ENCODE measurements at regions not wholly inside any gene's neighbourhood (a gene's known extent, or its start where the extent isn't known, plus 50 kb on each side); places are given as distances from the start of the nearest gene placed in this dataset.

DNA sequence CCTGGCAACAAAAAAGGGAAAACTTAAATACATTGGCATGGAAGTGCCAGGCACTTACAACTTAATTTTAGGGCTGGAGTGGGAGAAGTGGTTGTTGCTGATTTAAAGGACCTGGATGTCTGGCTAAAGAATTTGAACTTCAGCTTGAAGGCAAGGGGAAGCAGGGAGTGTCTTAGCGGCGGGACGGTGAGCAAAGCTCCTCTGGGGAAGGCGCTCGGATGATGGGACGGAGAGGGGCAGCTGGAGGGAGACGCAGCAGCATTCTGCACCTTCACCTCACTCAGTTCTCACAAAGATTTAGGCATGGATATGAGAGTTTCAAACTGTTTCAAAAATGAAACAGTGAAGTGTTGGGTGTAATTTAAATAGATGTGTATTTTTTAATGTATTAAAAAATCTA, 967.1 kb downstream of the BRD1 start:
- Histone ChIP-seq H3K27ac (ENCODE audit: low read length) (no peak overlapping the region), H3K9me3 (ENCODE audit: control insufficient read depth, insufficient read depth, low read depth, low read length) (no peaks in the 10 kb centered on the region), H3K36me3 (ENCODE audit: control insufficient read depth, insufficient read depth, low read length) (no peaks in the 10 kb centered on the region), H3K27me3 (ENCODE audit: control insufficient read depth, insufficient read depth, low read length) (peaks cover 2% of the 10 kb centered on the region; the same call in 1 of the 2 replicates), H3K4me3 (ENCODE audit: low read depth in 2 of 2, low read length in 2 of 2) (no peak overlapping the region), H3K4me1 (ENCODE audit: control insufficient read depth, insufficient read depth, low read length) (no peaks in the 10 kb centered on the region)
- POLR2A ChIA-PET = no interaction called here
- intact Hi-C loops (cut with micrococcal nuclease; ENCODE audit: unreplicated experiment) = no loop called here
- in situ Hi-C loops (cut with HindIII; ENCODE audit: low pct_unique_long_range_greater_than_20kb, low sequenced_read_pairs) = no loop called here
- TF ChIP-seq POLR2AphosphoS5 (IDR thresholded peaks at IDR 0.05; ENCODE audit: low read depth, low read length) (no peak), TCF7L2 (IDR thresholded peaks at IDR 0.05; ENCODE audit: low read depth, low read length) (no peak), SIN3A (IDR thresholded peaks at IDR 0.05; ENCODE audit: borderline replicate concordance, insufficient read depth, low read depth, low read length) (no peak)
- TF ChIP-seq, protein P1, sequence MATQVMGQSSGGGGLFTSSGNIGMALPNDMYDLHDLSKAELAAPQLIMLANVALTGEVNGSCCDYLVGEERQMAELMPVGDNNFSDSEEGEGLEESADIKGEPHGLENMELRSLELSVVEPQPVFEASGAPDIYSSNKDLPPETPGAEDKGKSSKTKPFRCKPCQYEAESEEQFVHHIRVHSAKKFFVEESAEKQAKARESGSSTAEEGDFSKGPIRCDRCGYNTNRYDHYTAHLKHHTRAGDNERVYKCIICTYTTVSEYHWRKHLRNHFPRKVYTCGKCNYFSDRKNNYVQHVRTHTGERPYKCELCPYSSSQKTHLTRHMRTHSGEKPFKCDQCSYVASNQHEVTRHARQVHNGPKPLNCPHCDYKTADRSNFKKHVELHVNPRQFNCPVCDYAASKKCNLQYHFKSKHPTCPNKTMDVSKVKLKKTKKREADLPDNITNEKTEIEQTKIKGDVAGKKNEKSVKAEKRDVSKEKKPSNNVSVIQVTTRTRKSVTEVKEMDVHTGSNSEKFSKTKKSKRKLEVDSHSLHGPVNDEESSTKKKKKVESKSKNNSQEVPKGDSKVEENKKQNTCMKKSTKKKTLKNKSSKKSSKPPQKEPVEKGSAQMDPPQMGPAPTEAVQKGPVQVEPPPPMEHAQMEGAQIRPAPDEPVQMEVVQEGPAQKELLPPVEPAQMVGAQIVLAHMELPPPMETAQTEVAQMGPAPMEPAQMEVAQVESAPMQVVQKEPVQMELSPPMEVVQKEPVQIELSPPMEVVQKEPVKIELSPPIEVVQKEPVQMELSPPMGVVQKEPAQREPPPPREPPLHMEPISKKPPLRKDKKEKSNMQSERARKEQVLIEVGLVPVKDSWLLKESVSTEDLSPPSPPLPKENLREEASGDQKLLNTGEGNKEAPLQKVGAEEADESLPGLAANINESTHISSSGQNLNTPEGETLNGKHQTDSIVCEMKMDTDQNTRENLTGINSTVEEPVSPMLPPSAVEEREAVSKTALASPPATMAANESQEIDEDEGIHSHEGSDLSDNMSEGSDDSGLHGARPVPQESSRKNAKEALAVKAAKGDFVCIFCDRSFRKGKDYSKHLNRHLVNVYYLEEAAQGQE (IDR thresholded peaks at IDR 0.05; ENCODE audit: insufficient read depth in 1 of 2, low read depth in 2 of 2, low read length in 1 of 2) = no peak
- TF ChIP-seq, protein P2, sequence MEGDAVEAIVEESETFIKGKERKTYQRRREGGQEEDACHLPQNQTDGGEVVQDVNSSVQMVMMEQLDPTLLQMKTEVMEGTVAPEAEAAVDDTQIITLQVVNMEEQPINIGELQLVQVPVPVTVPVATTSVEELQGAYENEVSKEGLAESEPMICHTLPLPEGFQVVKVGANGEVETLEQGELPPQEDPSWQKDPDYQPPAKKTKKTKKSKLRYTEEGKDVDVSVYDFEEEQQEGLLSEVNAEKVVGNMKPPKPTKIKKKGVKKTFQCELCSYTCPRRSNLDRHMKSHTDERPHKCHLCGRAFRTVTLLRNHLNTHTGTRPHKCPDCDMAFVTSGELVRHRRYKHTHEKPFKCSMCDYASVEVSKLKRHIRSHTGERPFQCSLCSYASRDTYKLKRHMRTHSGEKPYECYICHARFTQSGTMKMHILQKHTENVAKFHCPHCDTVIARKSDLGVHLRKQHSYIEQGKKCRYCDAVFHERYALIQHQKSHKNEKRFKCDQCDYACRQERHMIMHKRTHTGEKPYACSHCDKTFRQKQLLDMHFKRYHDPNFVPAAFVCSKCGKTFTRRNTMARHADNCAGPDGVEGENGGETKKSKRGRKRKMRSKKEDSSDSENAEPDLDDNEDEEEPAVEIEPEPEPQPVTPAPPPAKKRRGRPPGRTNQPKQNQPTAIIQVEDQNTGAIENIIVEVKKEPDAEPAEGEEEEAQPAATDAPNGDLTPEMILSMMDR (IDR thresholded peaks at IDR 0.05) = no peak
- no TSS peak for BruUV-seq (replicated peaks)
- CTCF ChIA-PET = no interaction called here
- ATAC-seq (no peak), DNase-seq (ENCODE audit: low read depth, low spot score) (no peak)

DNA sequence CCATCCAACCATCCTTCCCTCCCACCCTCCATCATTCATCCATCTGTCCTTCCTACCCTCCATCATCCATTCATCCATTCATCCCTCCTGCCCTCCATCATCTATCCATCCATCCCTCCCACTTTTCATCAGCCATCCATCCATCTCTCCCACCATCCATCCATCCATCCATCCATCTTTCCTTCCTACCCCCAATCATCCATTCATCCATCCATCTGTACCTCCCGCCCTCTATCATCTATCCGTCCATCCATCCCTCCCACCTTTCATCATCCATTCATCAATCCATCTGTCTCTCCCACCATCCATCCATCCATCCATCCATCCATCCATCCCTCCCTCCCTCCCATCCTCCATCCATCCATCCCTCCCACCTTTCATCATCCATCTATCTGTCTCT, 968.8 kb downstream of the BRD1 start:
- H3K27me3 ChIP-seq (ENCODE audit: control insufficient read depth, insufficient read depth, low read length) = peaks cover 2% of the 10 kb centered on the region; the same call in 1 of the 2 replicates
- no peak overlapping the region for H3K4me3 ChIP-seq (ENCODE audit: low read depth in 2 of 2, low read length in 2 of 2)
- POLR2A ChIA-PET = no interaction called here
- in situ Hi-C loops (cut with HindIII; ENCODE audit: low pct_unique_long_range_greater_than_20kb, low sequenced_read_pairs) = no loop called here
- no peak for TF ChIP-seq SIN3A (IDR thresholded peaks at IDR 0.05; ENCODE audit: borderline replicate concordance, insufficient read depth, low read depth, low read length)
- TF ChIP-seq, protein P2 (IDR thresholded peaks at IDR 0.05) = no peak
- TF ChIP-seq POLR2AphosphoS5 (IDR thresholded peaks at IDR 0.05; ENCODE audit: low read depth, low read length) = no peak
- no peak for TF ChIP-seq TCF7L2 (IDR thresholded peaks at IDR 0.05; ENCODE audit: low read depth, low read length)
- TF ChIP-seq, protein P1 (IDR thresholded peaks at IDR 0.05; ENCODE audit: insufficient read depth in 1 of 2, low read depth in 2 of 2, low read length in 1 of 2) = no peak
- intact Hi-C loops (cut with micrococcal nuclease; ENCODE audit: unreplicated experiment) = no loop called here
- H3K9me3 ChIP-seq (ENCODE audit: control insufficient read depth, insufficient read depth, low read depth, low read length) = no peaks in the 10 kb centered on the region
- no peaks in the 10 kb centered on the region for H3K36me3 ChIP-seq (ENCODE audit: control insufficient read depth, insufficient read depth, low read length)
- H3K4me1 ChIP-seq (ENCODE audit: control insufficient read depth, insufficient read depth, low read length) = no peaks in the 10 kb centered on the region
- DNase-seq (ENCODE audit: low read depth, low spot score) (no peak), ATAC-seq (no peak)
- H3K27ac ChIP-seq (ENCODE audit: low read length) = no peak overlapping the region
- no TSS peak for BruUV-seq (replicated peaks)
- CTCF ChIA-PET = no interaction called here

Measured in Panc1 (cell line).